Ovary (tissue), 7 donors: ENCODE measurements at regions not wholly inside any gene's neighbourhood (a gene's known extent, or its start where the extent isn't known, plus 50 kb on each side); places are given as distances from the start of the nearest gene placed in this dataset.
"Not testable (repeated sequence)": the region's sequence is repeated elsewhere in the genome, so short reads cannot be mapped to it uniquely, and the experiment has no call there.

Experiments
- DNase-seq, 5 donors: peaks; one replicate each; pipeline ENCODE4 v3.0.0-alpha.2; 2019 to 2020
- H3K27ac ChIP-seq, 2 donors: fragments of 200-600 bp; one replicate each; pipeline versions ENCODE4 v1.5.1 to v1.8.0; 2019 to 2022
- H3K27me3 ChIP-seq: fragments of 200-600 bp; one replicate; pipeline ENCODE4 v1.8.0; 2022
- H3K36me3 ChIP-seq: fragments of 200-600 bp; sonication (generic); one replicate; pipeline ENCODE4 v1.5.1; 2019
- H3K4me1 ChIP-seq: one replicate; pipeline ENCODE4 v1.8.1; 2013; ENCODE audit warnings: mild to moderate bottlenecking, moderate library complexity; ENCODE audit not compliant: insufficient read depth
- H3K4me3 ChIP-seq: fragments of 200-600 bp; sonication (generic); one replicate; pipeline ENCODE4 v1.5.1; 2017
- H3K9me3 ChIP-seq, 2 donors: fragments of 200-600 bp in 1 of 2; sonication (generic) in 1 of 2; one replicate each; pipeline versions ENCODE4 v1.5.1 to v1.8.1; 2013 to 2019; ENCODE audit warnings: mild to moderate bottlenecking in 1 of 2, moderate library complexity in 1 of 2
- EP300 ChIP-seq: sonication (generic); formaldehyde crosslinking; IDR thresholded peaks from one replicate; pipeline ENCODE4 v1.6.1; 2017; ENCODE audit warnings: antibody characterized with exemption
- POLR2A ChIP-seq: fragments of 450-650 bp; IDR thresholded peaks from one replicate; pipeline ENCODE4 v1.6.1; 2017; ENCODE audit warnings: antibody characterized with exemption, mild to moderate bottlenecking, moderate library complexity
- WGBS, 3 donors: extraction: QIAGEN DNeasy Blood & Tissue Kit in 1 of 3; methylation state at CpG; one replicate each; pipeline versions ENCODE4 v1.1.5 to v1.1.7; 2013 to 2017; 5-methylcytosine and 5-hydroxymethylcytosine counted together
- intact Hi-C, 4 donors: fragments of 100-400 bp; cut with DNase I; formaldehyde crosslinking; loops; one replicate each; pipeline versions ENCODE4 v1.11.0 to v1.15.1; 2022 to 2023
- TF ChIP-seq, protein P1 (sequence below), 3 donors: fragments of 450-650 bp in 2 of 3; fragments of 200-600 bp in 1 of 3; IDR thresholded peaks; one replicate each; pipeline versions ENCODE4 v1.5.1 to v1.8.0; 2016 to 2022; ENCODE audit warnings: antibody characterized with exemption in 3 of 3, mild to moderate bottlenecking in 1 of 3
- donor health status: DM: no; HTN: no; CAD: no; lungs with moderate emphysema.
- donor health status: DM: no; HTN: no; CAD: no.
- donor health status: Bipolar disorder and iron deficiency.
- donor health status: DM: no; HTN: no; CAD: no.
- donor health status: DM: yes; HTN: yes; CAD: no.

DNA sequence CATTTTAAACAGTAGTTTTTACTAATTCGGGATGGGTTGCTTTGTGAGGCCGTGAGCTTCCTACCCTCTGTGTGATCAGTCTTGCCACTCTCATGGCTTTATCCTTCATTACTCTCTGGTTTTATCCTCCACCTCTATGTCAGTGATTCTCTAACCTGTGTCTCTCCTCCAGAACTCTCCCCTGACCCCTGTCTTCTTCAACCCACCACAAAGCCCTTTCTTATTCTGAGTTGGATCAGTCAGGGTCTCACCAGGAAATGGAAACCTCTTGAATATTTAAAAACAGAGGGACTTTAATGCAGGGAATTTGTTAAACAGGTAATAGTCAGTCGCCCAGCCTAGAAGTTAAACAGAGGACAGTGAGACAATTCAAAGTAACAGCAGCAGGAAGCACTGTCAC is 64.2 kb upstream of the ADPGK start:
- no peak overlapping the region for H3K27ac ChIP-seq
- H3K9me3 ChIP-seq, result no peaks in the 10 kb centered on the region
- H3K4me3 ChIP-seq, result no peak overlapping the region
- DNase-seq, result no peak
- no peak for TF ChIP-seq POLR2A
- WGBS, 3 donors, result 75 to 77% (median 76%) methylated on average over 3 of the region's 3 CpGs
- H3K36me3 ChIP-seq, result no peaks in the 10 kb centered on the region
- intact Hi-C loops, result no loop called here
- H3K27me3 ChIP-seq, result no peaks in the 10 kb centered on the region
- H3K4me1 ChIP-seq, result no peaks in the 10 kb centered on the region

DNA sequence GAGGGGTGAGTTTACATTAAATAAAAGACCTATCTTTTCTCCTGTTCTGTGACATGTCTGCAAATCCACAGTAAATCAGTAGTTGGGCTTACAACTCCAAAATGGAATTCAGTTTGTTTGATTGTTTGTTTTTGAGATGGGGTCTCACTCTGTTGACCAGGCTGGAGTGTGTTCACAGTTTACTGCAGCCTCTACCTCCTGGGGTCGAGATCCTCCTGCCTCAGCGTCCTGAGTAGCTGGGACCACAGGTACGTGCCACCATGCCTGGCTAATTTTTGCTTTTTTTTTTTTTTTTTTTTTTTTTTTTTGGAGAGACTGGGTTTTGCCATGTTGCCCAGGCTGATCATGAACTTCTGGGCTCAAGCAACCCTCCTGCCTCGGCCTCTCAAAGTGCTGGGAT is 63.5 kb upstream of the ADPGK start:
- Histone ChIP-seq H3K36me3 (no peaks in the 10 kb centered on the region), H3K4me1 (no peaks in the 10 kb centered on the region), H3K4me3 (no peak overlapping the region), H3K27me3 (no peaks in the 10 kb centered on the region), H3K9me3 (no peaks in the 10 kb centered on the region), H3K27ac (no peak overlapping the region)
- DNase-seq, result no peak
- TF ChIP-seq, protein P1, sequence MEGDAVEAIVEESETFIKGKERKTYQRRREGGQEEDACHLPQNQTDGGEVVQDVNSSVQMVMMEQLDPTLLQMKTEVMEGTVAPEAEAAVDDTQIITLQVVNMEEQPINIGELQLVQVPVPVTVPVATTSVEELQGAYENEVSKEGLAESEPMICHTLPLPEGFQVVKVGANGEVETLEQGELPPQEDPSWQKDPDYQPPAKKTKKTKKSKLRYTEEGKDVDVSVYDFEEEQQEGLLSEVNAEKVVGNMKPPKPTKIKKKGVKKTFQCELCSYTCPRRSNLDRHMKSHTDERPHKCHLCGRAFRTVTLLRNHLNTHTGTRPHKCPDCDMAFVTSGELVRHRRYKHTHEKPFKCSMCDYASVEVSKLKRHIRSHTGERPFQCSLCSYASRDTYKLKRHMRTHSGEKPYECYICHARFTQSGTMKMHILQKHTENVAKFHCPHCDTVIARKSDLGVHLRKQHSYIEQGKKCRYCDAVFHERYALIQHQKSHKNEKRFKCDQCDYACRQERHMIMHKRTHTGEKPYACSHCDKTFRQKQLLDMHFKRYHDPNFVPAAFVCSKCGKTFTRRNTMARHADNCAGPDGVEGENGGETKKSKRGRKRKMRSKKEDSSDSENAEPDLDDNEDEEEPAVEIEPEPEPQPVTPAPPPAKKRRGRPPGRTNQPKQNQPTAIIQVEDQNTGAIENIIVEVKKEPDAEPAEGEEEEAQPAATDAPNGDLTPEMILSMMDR (IDR thresholded peaks at IDR 0.05), result no peak
- WGBS, 3 donors, result 69 to 84% (median 70%) methylated on average over 4 of the region's 4 CpGs
- intact Hi-C loops, result no loop called here

DNA sequence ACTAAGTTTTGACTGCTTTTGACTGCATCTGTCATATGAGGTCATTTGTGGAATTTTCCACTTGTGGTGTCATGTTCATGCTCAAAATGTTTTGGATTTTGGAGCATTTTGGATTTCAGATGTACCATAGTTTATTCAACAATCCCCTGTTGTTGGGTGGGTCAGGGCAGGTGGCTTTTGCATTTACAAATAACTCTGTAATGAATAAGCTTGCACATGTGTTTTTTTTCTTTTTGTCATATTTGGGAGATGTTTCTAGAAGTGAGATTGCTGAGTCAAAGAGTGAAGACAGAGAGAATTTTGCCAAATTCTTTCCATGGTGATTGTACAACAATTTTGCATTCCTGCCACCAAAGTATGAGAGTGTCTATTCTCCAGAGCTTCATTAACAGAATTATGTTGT is 62.4 kb upstream of the ADPGK start:
- Histone ChIP-seq H3K4me3 (no peak overlapping the region), H3K27ac (no peak overlapping the region), H3K27me3 (no peaks in the 10 kb centered on the region), H3K9me3 (no peaks in the 10 kb centered on the region), H3K36me3 (no peaks in the 10 kb centered on the region), H3K4me1 (no peaks in the 10 kb centered on the region)
- intact Hi-C loops, result no loop called here
- TF ChIP-seq POLR2A (no peak), EP300 (no peak)
- TF ChIP-seq, protein P1 (IDR thresholded peaks at IDR 0.05), result no peak
- DNase-seq, result no peak

DNA sequence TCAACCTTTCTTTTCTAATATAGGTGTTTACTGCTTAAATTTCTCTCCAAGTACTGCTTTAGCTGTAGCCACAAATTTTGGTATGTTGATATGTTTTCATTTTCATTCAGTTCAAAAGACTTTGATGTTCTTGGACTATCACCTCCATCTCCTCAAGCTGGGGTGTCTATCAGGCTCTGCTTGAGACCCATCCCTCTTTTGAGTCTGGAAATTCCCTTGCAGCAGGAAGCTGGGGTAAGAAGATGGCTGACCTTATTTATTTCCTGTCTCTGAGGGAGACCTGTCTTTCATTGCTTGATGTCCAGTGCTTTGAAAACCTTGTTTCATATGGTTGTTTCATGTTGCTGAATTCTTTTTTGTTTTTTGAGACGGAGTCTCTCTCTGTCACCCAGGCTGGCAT is 60.5 kb upstream of the ADPGK start:
- Histone ChIP-seq H3K27me3 (no peaks in the 10 kb centered on the region), H3K27ac (no peak overlapping the region), H3K4me1 (no peaks in the 10 kb centered on the region), H3K9me3 (no peaks in the 10 kb centered on the region), H3K4me3 (no peak overlapping the region), H3K36me3 (no peaks in the 10 kb centered on the region)
- intact Hi-C loops, result no loop called here
- TF ChIP-seq POLR2A (no peak), EP300 (no peak)
- TF ChIP-seq, protein P1 (IDR thresholded peaks at IDR 0.05), result no peak
- DNase-seq, result no peak
- WGBS, 3 donors, result 96 to 100% (median 100%) methylated on average over 1 of the region's 1 CpG

DNA sequence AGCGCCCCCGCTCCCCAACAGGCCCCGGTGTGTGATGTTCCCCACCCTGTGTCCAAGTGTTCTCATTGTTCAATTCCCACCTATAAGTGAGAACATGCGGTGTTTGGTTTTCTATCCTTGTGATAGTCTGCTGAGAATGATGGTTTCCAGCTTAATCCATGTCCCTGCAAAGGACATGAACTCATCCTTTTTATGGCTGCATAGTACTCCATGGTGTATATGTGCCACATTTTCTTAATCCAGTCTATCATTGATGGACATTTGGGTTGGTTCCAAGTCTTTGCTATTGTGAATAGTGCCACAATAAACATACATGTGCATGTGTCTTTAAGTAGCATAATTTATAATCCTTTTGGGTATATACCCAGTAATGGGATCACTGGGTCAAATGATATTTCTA is 59.8 kb upstream of the ADPGK start:
- H3K27me3 ChIP-seq, H3K4me3 ChIP-seq, H3K9me3 ChIP-seq, intact Hi-C loops, H3K36me3 ChIP-seq, DNase-seq, H3K4me1 ChIP-seq, H3K27ac ChIP-seq: not testable (repeated sequence)
- 96 to 98% (median 96%) methylated on average over 4 of the region's 4 CpGs for WGBS, 3 donors

DNA sequence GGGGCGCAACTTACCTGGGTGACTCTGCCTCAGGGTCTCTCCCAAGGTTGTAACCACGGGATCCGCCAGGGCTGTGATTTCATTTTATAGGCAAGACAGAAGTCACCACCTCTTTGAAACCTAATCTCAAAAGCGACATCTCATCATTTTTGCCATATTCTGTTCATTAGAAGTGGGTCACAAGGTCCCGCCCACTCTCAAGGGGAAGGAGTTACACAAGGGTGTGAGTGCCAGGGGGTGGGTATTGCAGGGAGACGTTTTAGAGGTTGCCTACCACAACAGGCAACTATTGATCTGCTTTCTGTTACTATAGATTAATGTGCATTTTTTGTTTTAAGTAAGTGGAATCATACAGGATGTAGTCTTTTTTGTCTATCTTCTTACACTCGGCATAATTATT is 56.6 kb upstream of the ADPGK start:
- H3K36me3 ChIP-seq, result no peaks in the 10 kb centered on the region
- H3K9me3 ChIP-seq, result no peaks in the 10 kb centered on the region
- TF ChIP-seq POLR2A (no peak), EP300 (no peak)
- TF ChIP-seq, protein P1 (IDR thresholded peaks at IDR 0.05), result no peak
- H3K4me3 ChIP-seq, result no peak overlapping the region
- H3K27ac ChIP-seq, result no peak overlapping the region
- 78 to 83% (median 83%) methylated on average over 7 of the region's 7 CpGs for WGBS, 3 donors
- DNase-seq, result no peak
- H3K4me1 ChIP-seq, result no peaks in the 10 kb centered on the region
- intact Hi-C loops, result no loop called here
- H3K27me3 ChIP-seq, result no peaks in the 10 kb centered on the region
